SU-DHL-6 (cell line): ENCODE measurements at regions not wholly inside any gene's neighbourhood (a gene's known extent, or its start where the extent isn't known, plus 50 kb on each side); places are given as distances from the start of the nearest gene placed in this dataset.

Source experiments
- H2AFZ ChIP-seq: fragments of 200-600 bp; sonication (generic); 2 replicates; pipeline ENCODE4 v1.6.1; 2014; ENCODE audit warnings: low read depth, mild to moderate bottlenecking, moderate library complexity, mixed read lengths, antibody characterized with exemption, low read length; ENCODE audit not compliant: severe bottlenecking
- H3F3A ChIP-seq: fragments of 200-600 bp; shearing (Covaris generic); 2 replicates; pipeline ENCODE4 v1.6.0; 2016; ENCODE audit warnings: antibody characterized with exemption, mild to moderate bottlenecking; ENCODE audit not compliant: insufficient read depth
- H3K27ac ChIP-seq: fragments of 200-600 bp; sonication (generic); 2 replicates; pipeline ENCODE4 v1.5.1; 2016; ENCODE audit warnings: low read depth, mild to moderate bottlenecking, low read length, moderate library complexity, mixed read lengths
- H3K27me3 ChIP-seq: fragments of 200-600 bp; sonication (generic), shearing (Covaris generic); 2 replicates; pipeline ENCODE4 v1.6.0; 2014; ENCODE audit warnings: mild to moderate bottlenecking, low read length
- H3K36me3 ChIP-seq: fragments of 200-600 bp; sonication (generic); 2 replicates; pipeline ENCODE4 v1.6.1; 2014; ENCODE audit warnings: mild to moderate bottlenecking, low read length, mixed read lengths
- H3K4me2 ChIP-seq: fragments of 300-600, 200-600 bp; shearing (Covaris generic), sonication (generic); 2 replicates; pipeline ENCODE4 v1.6.0; 2014; ENCODE audit warnings: low read length, low read depth, mild to moderate bottlenecking; ENCODE audit not compliant: poor library complexity, severe bottlenecking
- H3K4me3 ChIP-seq: fragments of 200-600 bp; sonication (generic); 2 replicates; pipeline ENCODE4 v1.5.1; 2014; ENCODE audit warnings: antibody characterized with exemption, low read length, mild to moderate bottlenecking, mixed read lengths; ENCODE audit not compliant: insufficient read depth, poor library complexity, severe bottlenecking
- H3K79me2 ChIP-seq: fragments of 200-600 bp; sonication (generic); 2 replicates; pipeline ENCODE4 v1.6.1; 2014; ENCODE audit warnings: mild to moderate bottlenecking, low read length, moderate library complexity; ENCODE audit not compliant: insufficient read depth
- H3K9ac ChIP-seq: fragments of 200-600 bp; sonication (generic); 2 replicates; pipeline ENCODE4 v1.7.0; 2014; ENCODE audit warnings: mild to moderate bottlenecking, low read length
- H3K9me2 ChIP-seq: fragments of 200-600 bp; sonication (generic); replicated peaks from 2 replicates; pipeline ENCODE4 v1.6.1; 2014; ENCODE audit warnings: low read length; ENCODE audit not compliant: insufficient read depth
- H3K9me3 ChIP-seq: fragments of 200-600 bp; sonication (generic); 2 replicates; pipeline ENCODE4 v1.6.1; 2014; ENCODE audit warnings: low read length, mixed read lengths; ENCODE audit not compliant: insufficient read depth
- H4K20me1 ChIP-seq: fragments of 200-600 bp; sonication (generic); 2 replicates; pipeline ENCODE4 v1.6.1; 2014; ENCODE audit warnings: low read depth, mild to moderate bottlenecking, antibody characterized with exemption, low read length, moderate library complexity, mixed read lengths
- CTCF ChIP-seq: fragments of 200-600 bp; sonication (generic); IDR thresholded peaks from one replicate; pipeline ENCODE4 v1.5.1; 2017; ENCODE audit warnings: antibody characterized with exemption, mild to moderate bottlenecking, low read length, moderate library complexity; ENCODE audit not compliant: insufficient read depth, poor library complexity, severe bottlenecking
- EZH2phosphoT487 ChIP-seq: fragments of 200-600 bp; sonication (generic), shearing (Covaris generic); conservative IDR thresholded peaks from 2 replicates; pipeline ENCODE4 v1.6.1; 2018; ENCODE audit warnings: mild to moderate bottlenecking, antibody characterized with exemption, low read length, moderate library complexity, mixed read lengths

- H3K4me3 ChIP-seq, result no peak overlapping the region
- no peak overlapping the region for H3K4me2 ChIP-seq
- H3K79me2 ChIP-seq, result no peaks in the 10 kb centered on the region
- H4K20me1 ChIP-seq, result no peaks in the 10 kb centered on the region
- no peak overlapping the region for H3K27ac ChIP-seq
- H3K9ac ChIP-seq, result no peak overlapping the region
- H2AFZ ChIP-seq, result no peak overlapping the region
- no peaks in the 10 kb centered on the region for H3F3A ChIP-seq
- H3K36me3 ChIP-seq, result no peaks in the 10 kb centered on the region
- TF ChIP-seq EZH2phosphoT487 (no peak), CTCF (no peak)
- H3K27me3 ChIP-seq, result no peaks in the 10 kb centered on the region; the same call in 1 of the 2 replicates
- no peaks in the 10 kb centered on the region for H3K9me2 ChIP-seq
- no peaks in the 10 kb centered on the region for H3K9me3 ChIP-seq
These were observed 140.2 kb upstream of the LYSMD4 start for GRCh38 chr15:99873451-99873850.

GRCh38 chr15:99863550-99864198 is 130.4 kb upstream of the LYSMD4 start:
- Histone ChIP-seq H3K36me3 (no peaks in the 10 kb centered on the region), H3K9me3 (no peaks in the 10 kb centered on the region), H3K4me2 (no peak overlapping the region), H3K27me3 (no peaks in the 10 kb centered on the region), H3K9ac (no peak overlapping the region), H3K4me3 (no peak overlapping the region), H3K27ac (no peak overlapping the region), H3F3A (no peaks in the 10 kb centered on the region), H2AFZ (no peak overlapping the region), H3K9me2 (no peaks in the 10 kb centered on the region), H3K79me2 (no peaks in the 10 kb centered on the region), H4K20me1 (no peaks in the 10 kb centered on the region)
- TF ChIP-seq EZH2phosphoT487, result no peak
- no peak for TF ChIP-seq CTCF

GRCh38 chr15:99857836-99858235 is 124.6 kb upstream of the LYSMD4 start:
- no peaks in the 10 kb centered on the region for H3K27me3 ChIP-seq
- no peak overlapping the region for H3K4me3 ChIP-seq
- no peaks in the 10 kb centered on the region for H3F3A ChIP-seq
- H3K36me3 ChIP-seq, result no peaks in the 10 kb centered on the region
- H4K20me1 ChIP-seq, result no peaks in the 10 kb centered on the region
- TF ChIP-seq EZH2phosphoT487, result no peak
- TF ChIP-seq CTCF, result no peak
- H2AFZ ChIP-seq, result no peak overlapping the region
- no peak overlapping the region for H3K9ac ChIP-seq
- no peaks in the 10 kb centered on the region for H3K9me3 ChIP-seq
- no peak overlapping the region for H3K27ac ChIP-seq
- no peak overlapping the region for H3K4me2 ChIP-seq
- H3K79me2 ChIP-seq, result no peaks in the 10 kb centered on the region
- H3K9me2 ChIP-seq, result no peaks in the 10 kb centered on the region
